IMR-90 (cell line): ENCODE measurements at regions not wholly inside any gene's neighbourhood (a gene's known extent, or its start where the extent isn't known, plus 50 kb on each side); places are given as distances from the start of the nearest gene placed in this dataset.
A peak's percentile ranks its signal among the peaks of the same experiment; 100 is the strongest.

Experiments
- ATAC-seq: fragments of 200-7000 bp; cut with Tn5 transposase; 2 replicates; pipeline ENCODE4 v1.9.1; 2020; ENCODE audit warnings: low read depth, mild to moderate bottlenecking, moderate library complexity
- BruUV-seq: library from RNA; stranded (reverse); fragments of 400-500 nt; replicated peaks from 2 replicates; lab custom pipeline; 2021; lab: Mats Ljungman, UMichigan
- CTCF ChIA-PET: fragments of 300-600 bp; formaldehyde crosslinking; extraction: SDS; loops from one replicate; lab custom pipeline; 2021; ENCODE audit warnings: antibody characterized with exemption; lab: Yijun Ruan, JAX
- POLR2A ChIA-PET: fragments of 300-600 bp; sonication (Branson Sonifier 250); formaldehyde crosslinking; loops from one replicate; lab custom pipeline; 2022; ENCODE audit warnings: antibody characterized with exemption; ENCODE audit not compliant: unreplicated experiment; lab: Charles Lee
- DNase-seq: peaks from one replicate; pipeline ENCODE4 v3.0.0; 2013
- H2AFZ ChIP-seq: replicated peaks from 2 replicates; pipeline ENCODE3; 2013; ENCODE audit warnings: low read length, mild to moderate bottlenecking; ENCODE audit not compliant: poor library complexity
- H2AK5ac ChIP-seq: 2 replicates; pipeline ENCODE4 v1.6.1; 2013; ENCODE audit warnings: low read depth, low read length, inconsistent platforms
- H2AK9ac ChIP-seq: replicated peaks from 2 replicates; pipeline ENCODE3; 2013; ENCODE audit warnings: mild to moderate bottlenecking, low read depth, low read length, moderate library complexity; ENCODE audit not compliant: poor library complexity
- H2BK120ac ChIP-seq: 2 replicates; pipeline ENCODE4 v1.6.1; 2013; ENCODE audit warnings: low read depth, low read length, inconsistent platforms
- H2BK15ac ChIP-seq: 3 replicates; pipeline ENCODE4 v1.6.1; 2013; ENCODE audit warnings: low read depth, low read length, inconsistent platforms
- H2BK20ac ChIP-seq: 2 replicates; pipeline ENCODE4 v1.6.1; 2013; ENCODE audit warnings: low read depth, mild to moderate bottlenecking, inconsistent platforms, low read length, moderate library complexity
- H2BK5ac ChIP-seq: 2 replicates; pipeline ENCODE4 v1.6.1; 2013; ENCODE audit warnings: mild to moderate bottlenecking, low read depth, low read length, inconsistent platforms; ENCODE audit not compliant: poor library complexity, severe bottlenecking
- H3K14ac ChIP-seq: replicated peaks from 2 replicates; pipeline ENCODE4 v1.6.1; 2013; ENCODE audit warnings: low read depth, low read length, inconsistent platforms
- H3K18ac ChIP-seq: 2 replicates; pipeline ENCODE4 v1.6.1; 2013; ENCODE audit warnings: low read depth, low read length, control low read depth
- H3K23ac ChIP-seq: 2 replicates; pipeline ENCODE4 v1.6.1; 2013; ENCODE audit warnings: low read depth, low read length, inconsistent platforms
- H3K27ac ChIP-seq: 2 replicates; pipeline ENCODE4 v1.5.1; 2013; ENCODE audit warnings: mild to moderate bottlenecking, control low read depth, low read length; ENCODE audit not compliant: insufficient read depth
- H3K27me3 ChIP-seq: 2 replicates; pipeline ENCODE4 v1.6.1; 2013; ENCODE audit warnings: low read length; ENCODE audit not compliant: control insufficient read depth, insufficient read depth
- H3K36me3 ChIP-seq: 2 replicates; pipeline ENCODE4 v1.6.1; 2013; ENCODE audit warnings: low read length, mixed read lengths; ENCODE audit not compliant: control insufficient read depth, insufficient read depth
- H3K4ac ChIP-seq: 2 replicates; pipeline ENCODE4 v1.6.1; 2013; ENCODE audit warnings: low read depth, low read length, inconsistent platforms
- H3K4me1 ChIP-seq: 2 replicates; pipeline ENCODE4 v1.6.1; 2013; ENCODE audit warnings: low read length, mixed read lengths; ENCODE audit not compliant: control insufficient read depth, insufficient read depth
- H3K4me2 ChIP-seq: 2 replicates; pipeline ENCODE4 v1.6.1; 2013; ENCODE audit warnings: low read depth, mild to moderate bottlenecking, control low read depth, low read length, moderate library complexity
- H3K4me3 ChIP-seq: 2 replicates; pipeline ENCODE4 v1.5.1; 2013; ENCODE audit warnings: low read depth, mild to moderate bottlenecking, control low read depth, low read length, moderate library complexity; ENCODE audit not compliant: insufficient read depth
- H3K56ac ChIP-seq: 2 replicates; pipeline ENCODE4 v1.6.1; 2013; ENCODE audit warnings: low read length, inconsistent platforms; ENCODE audit not compliant: insufficient read depth; ENCODE audit errors: extremely low read depth
- H3K79me1 ChIP-seq, 2 experiments: 2 replicates each; pipeline ENCODE4 v1.6.1; 2013; ENCODE audit warnings: low read length in 2 of 2, inconsistent platforms in 1 of 2, low read depth in 1 of 2
- H3K9ac ChIP-seq: 2 replicates; pipeline ENCODE4 v1.6.1; 2013; ENCODE audit warnings: low read depth, low read length, control low read depth
- H3K9me1 ChIP-seq: 2 replicates; pipeline ENCODE4 v1.6.1; 2013; ENCODE audit warnings: low read length, inconsistent platforms; ENCODE audit not compliant: insufficient read depth
- H3K9me3 ChIP-seq: 2 replicates; pipeline ENCODE4 v1.6.1; 2013; ENCODE audit warnings: low read length; ENCODE audit not compliant: control insufficient read depth, insufficient read depth
- H4K20me1 ChIP-seq: 2 replicates; pipeline ENCODE4 v1.6.1; 2013; ENCODE audit warnings: low read length, inconsistent platforms; ENCODE audit not compliant: insufficient read depth
- H4K5ac ChIP-seq: 2 replicates; pipeline ENCODE4 v1.6.1; 2013; ENCODE audit warnings: mild to moderate bottlenecking, low read depth, low read length, control low read depth
- H4K8ac ChIP-seq, 2 experiments: 2 replicates each; pipeline ENCODE4 v1.6.1; 2013; ENCODE audit warnings: low read depth in 2 of 2, low read length in 2 of 2, control low read depth in 1 of 2, inconsistent platforms in 1 of 2
- H4K91ac ChIP-seq: 2 replicates; pipeline ENCODE4 v1.6.1; 2013; ENCODE audit warnings: low read depth, low read length, inconsistent platforms; ENCODE audit not compliant: insufficient read depth
- BHLHE40 ChIP-seq: fragments of 150-350 bp; IDR thresholded peaks from 2 replicates; pipeline ENCODE4 v1.6.1; 2016; ENCODE audit warnings: mild to moderate bottlenecking, low read depth, low read length
- CEBPB ChIP-seq: IDR thresholded peaks from 2 replicates; pipeline ENCODE4 v1.6.1; 2012; ENCODE audit warnings: low read depth, low read length, improper control_type of control experiment
- CHD1 ChIP-seq: IDR thresholded peaks from 2 replicates; pipeline ENCODE4 v1.6.1; 2012; ENCODE audit warnings: low read depth, low read length, improper control_type of control experiment
- ELK1 ChIP-seq: fragments of 150-350 bp; IDR thresholded peaks from 2 replicates; pipeline ENCODE4 v1.6.1; 2016; ENCODE audit warnings: low read depth, mild to moderate bottlenecking, low read length, moderate library complexity, borderline replicate concordance
- FOS ChIP-seq: fragments of 150-350 bp; IDR thresholded peaks from 2 replicates; pipeline ENCODE4 v1.6.1; 2016; ENCODE audit warnings: low read depth, low read length
- MAFK ChIP-seq: IDR thresholded peaks from 2 replicates; pipeline ENCODE4 v1.6.1; 2012; ENCODE audit warnings: low read depth, low read length, improper control_type of control experiment
- MAZ ChIP-seq: IDR thresholded peaks from 2 replicates; pipeline ENCODE4 v1.6.1; 2012; ENCODE audit warnings: low read depth, mild to moderate bottlenecking, low read length, improper control_type of control experiment, moderate library complexity, borderline replicate concordance
- MXI1 ChIP-seq: IDR thresholded peaks from 2 replicates; pipeline ENCODE4 v1.6.1; 2012; ENCODE audit warnings: low read depth, mild to moderate bottlenecking, low read length, moderate library complexity, borderline replicate concordance
- NFE2L2 ChIP-seq: fragments of 150-350 bp; IDR thresholded peaks from 2 replicates; pipeline ENCODE4 v1.6.1; 2016; ENCODE audit warnings: low read depth, mild to moderate bottlenecking, low read length
- POLR2A ChIP-seq: IDR thresholded peaks from 2 replicates; pipeline ENCODE4 v1.6.1; 2012; ENCODE audit warnings: mild to moderate bottlenecking, low read depth, low read length
- RCOR1 ChIP-seq: IDR thresholded peaks from 2 replicates; pipeline ENCODE4 v1.6.1; 2012; ENCODE audit warnings: mild to moderate bottlenecking, low read length, improper control_type of control experiment; ENCODE audit not compliant: insufficient replicate concordance
- SMC3 ChIP-seq: fragments of 150-350 bp; IDR thresholded peaks from 2 replicates; pipeline ENCODE4 v1.6.1; 2016; ENCODE audit warnings: low read depth, mild to moderate bottlenecking, antibody characterized with exemption, low read length, moderate library complexity
- USF2 ChIP-seq: fragments of 150-350 bp; IDR thresholded peaks from 2 replicates; pipeline ENCODE4 v1.6.1; 2017; ENCODE audit warnings: mild to moderate bottlenecking, antibody characterized with exemption, low read length, low read depth
- WGBS, 2 experiments: methylation state at CpG; one replicate each; pipeline versions ENCODE4 v1.1.5 to v1.1.7; 2013; ENCODE audit warnings: missing lambda C conversion rate in 2 of 2; ENCODE audit not compliant: insufficient read length in 1 of 2; ENCODE audit errors: extremely low coverage in 2 of 2; 5-methylcytosine and 5-hydroxymethylcytosine counted together
- dilution Hi-C: fragments of 300-500 bp; cut with HindIII; formaldehyde crosslinking; loops from one replicate; pipeline ENCODE4 v1.14.3; 2018; ENCODE audit warnings: low sequenced_read_pairs; ENCODE audit not compliant: unreplicated experiment
- in situ Hi-C: fragments of 300-500 bp; cut with MboI; formaldehyde crosslinking; loops from 3 replicates; pipeline ENCODE4 v1.14.3; 2019; ENCODE audit warnings: low sequenced_read_pairs, inconsistent platforms, mixed read lengths
- intact Hi-C: fragments of 100-400 bp; cut with micrococcal nuclease; formaldehyde crosslinking; loops from 2 replicates; pipeline ENCODE4 v1.10.0; 2022

GRCh38 chr5:142382186-142382585 is 57.4 kb upstream of the SPRY4 start:
- H2AFZ ChIP-seq: peak overlapping the region; percentile 3
- no peak overlapping the region for H4K5ac ChIP-seq
- no peak overlapping the region for H4K91ac ChIP-seq
- ATAC-seq (no peak), DNase-seq (no peak)
- H3K9me1 ChIP-seq: peaks cover 12% of the 10 kb centered on the region
- H3K4me3 ChIP-seq: no peak overlapping the region
- in situ Hi-C loops (no loop called here), intact Hi-C loops (no loop called here), dilution Hi-C loops (no loop called here)
- no CpG with 5 or more reads among the region's 2 CpGs for whole genome bisulfite sequencing, 2 experiments
- H3K56ac ChIP-seq: no peak overlapping the region
- no peak overlapping the region for H3K9ac ChIP-seq
- no peak overlapping the region for H2BK15ac ChIP-seq
- H3K18ac ChIP-seq: no peak overlapping the region
- no peak overlapping the region for H2BK120ac ChIP-seq
- TF ChIP-seq FOS: no peak
- no peak for TF ChIP-seq MAFK
- no peak for TF ChIP-seq CEBPB
- no peak for TF ChIP-seq CHD1
- TF ChIP-seq USF2: no peak
- no peak for TF ChIP-seq NFE2L2
- TF ChIP-seq ELK1: no peak
- no peak for TF ChIP-seq BHLHE40
- TF ChIP-seq SMC3: no peak
- no peak for TF ChIP-seq MAZ
- TF ChIP-seq POLR2A: no peak
- TF ChIP-seq MXI1: no peak
- TF ChIP-seq RCOR1: no peak
- H3K4ac ChIP-seq: no peak overlapping the region
- H2BK20ac ChIP-seq: no peak overlapping the region
- no peaks in the 10 kb centered on the region for H3K27me3 ChIP-seq
- no peak overlapping the region for H2AK9ac ChIP-seq
- no peak overlapping the region for H2AK5ac ChIP-seq
- no peak overlapping the region for H4K8ac ChIP-seq
- no peak overlapping the region for H3K4me2 ChIP-seq
- H3K79me1 ChIP-seq: peaks cover 2 to 7% of the 10 kb centered on the region in 2 experiments; a peak in 2 of 4 replicates
- ChIA-PET POLR2A (no interaction called here), CTCF (no interaction called here)
- H3K23ac ChIP-seq: no peak overlapping the region
- H3K9me3 ChIP-seq: no peaks in the 10 kb centered on the region
- no peak overlapping the region for H2BK5ac ChIP-seq
- no peak overlapping the region for H3K27ac ChIP-seq
- peaks cover 12% of the 10 kb centered on the region for H3K4me1 ChIP-seq
- no peaks in the 10 kb centered on the region for H4K20me1 ChIP-seq
- BruUV-seq: no TSS peak
- no peak overlapping the region for H3K14ac ChIP-seq
- no peaks in the 10 kb centered on the region for H3K36me3 ChIP-seq
